Thyroid gland (tissue), 4 donors: ENCODE measurements at regions not wholly inside any gene's neighbourhood (a gene's known extent, or its start where the extent isn't known, plus 50 kb on each side); places are given as distances from the start of the nearest gene placed in this dataset.

Experiments used
- POLR2A ChIP-seq, 2 donors: fragments of 450-650 bp; IDR thresholded peaks; one replicate each; pipeline ENCODE4 v1.6.1; 2017; ENCODE audit warnings: antibody characterized with exemption in 2 of 2, mild to moderate bottlenecking in 2 of 2, moderate library complexity in 1 of 2
- TF ChIP-seq, protein P1 (sequence below), 6 experiments: fragments of 200-600 bp in 3 of 6; fragments of 450-650 bp in 3 of 6; sonication (generic) in 3 of 6; IDR thresholded peaks; one replicate each; pipeline ENCODE4 v1.5.1; 2016 to 2019; ENCODE audit warnings: antibody characterized with exemption in 6 of 6, mild to moderate bottlenecking in 2 of 6, inconsistent platforms in 1 of 6, moderate library complexity in 1 of 6

DNA sequence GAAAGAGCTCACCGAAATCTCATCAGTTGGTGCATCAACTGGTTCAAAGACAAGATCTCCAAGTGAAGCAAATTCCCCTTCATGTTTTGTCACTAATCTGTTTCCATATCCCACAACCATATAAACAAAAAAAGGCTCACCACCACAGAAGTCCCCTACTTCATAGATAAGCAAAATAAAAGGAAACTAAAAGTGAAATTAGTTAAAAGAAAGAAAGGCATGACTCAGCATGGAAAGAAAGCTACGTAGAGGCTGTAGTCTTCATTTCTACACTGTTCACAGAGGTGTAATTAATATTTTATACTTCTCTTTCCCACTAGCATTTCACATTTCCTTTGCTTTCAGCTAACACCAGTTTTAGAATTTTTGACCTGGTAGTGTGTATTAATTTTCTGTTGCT is 208.0 kb downstream of the CYLC2 start:
- TF ChIP-seq, protein P1, sequence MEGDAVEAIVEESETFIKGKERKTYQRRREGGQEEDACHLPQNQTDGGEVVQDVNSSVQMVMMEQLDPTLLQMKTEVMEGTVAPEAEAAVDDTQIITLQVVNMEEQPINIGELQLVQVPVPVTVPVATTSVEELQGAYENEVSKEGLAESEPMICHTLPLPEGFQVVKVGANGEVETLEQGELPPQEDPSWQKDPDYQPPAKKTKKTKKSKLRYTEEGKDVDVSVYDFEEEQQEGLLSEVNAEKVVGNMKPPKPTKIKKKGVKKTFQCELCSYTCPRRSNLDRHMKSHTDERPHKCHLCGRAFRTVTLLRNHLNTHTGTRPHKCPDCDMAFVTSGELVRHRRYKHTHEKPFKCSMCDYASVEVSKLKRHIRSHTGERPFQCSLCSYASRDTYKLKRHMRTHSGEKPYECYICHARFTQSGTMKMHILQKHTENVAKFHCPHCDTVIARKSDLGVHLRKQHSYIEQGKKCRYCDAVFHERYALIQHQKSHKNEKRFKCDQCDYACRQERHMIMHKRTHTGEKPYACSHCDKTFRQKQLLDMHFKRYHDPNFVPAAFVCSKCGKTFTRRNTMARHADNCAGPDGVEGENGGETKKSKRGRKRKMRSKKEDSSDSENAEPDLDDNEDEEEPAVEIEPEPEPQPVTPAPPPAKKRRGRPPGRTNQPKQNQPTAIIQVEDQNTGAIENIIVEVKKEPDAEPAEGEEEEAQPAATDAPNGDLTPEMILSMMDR (IDR thresholded peaks at IDR 0.05), result no peak
- TF ChIP-seq POLR2A (IDR thresholded peaks at IDR 0.05), result no peak
